Right lobe of liver (tissue), 4 donors: ENCODE measurements at regions not wholly inside any gene's neighbourhood (a gene's known extent, or its start where the extent isn't known, plus 50 kb on each side); places are given as distances from the start of the nearest gene placed in this dataset.

Experiments used
- POLR2A ChIP-seq: fragments of 450-650 bp; IDR thresholded peaks from one replicate; pipeline ENCODE4 v1.6.1; 2017; ENCODE audit warnings: antibody characterized with exemption, mild to moderate bottlenecking
- TF ChIP-seq, protein P1 (sequence below), 4 donors: fragments of 200-600 bp in 3 of 4; fragments of 450-650 bp in 1 of 4; IDR thresholded peaks; one replicate each; pipeline versions ENCODE4 v1.5.1 to v1.8.0; 2016 to 2022; ENCODE audit warnings: antibody characterized with exemption in 4 of 4, mild to moderate bottlenecking in 2 of 4
- donor health status: DM: no; HTN: no; CAD: no.
- donor health status: DM: no; HTN: no; CAD: no.
- donor health status: DM: no; HTN: yes; CAD: no.

DNA sequence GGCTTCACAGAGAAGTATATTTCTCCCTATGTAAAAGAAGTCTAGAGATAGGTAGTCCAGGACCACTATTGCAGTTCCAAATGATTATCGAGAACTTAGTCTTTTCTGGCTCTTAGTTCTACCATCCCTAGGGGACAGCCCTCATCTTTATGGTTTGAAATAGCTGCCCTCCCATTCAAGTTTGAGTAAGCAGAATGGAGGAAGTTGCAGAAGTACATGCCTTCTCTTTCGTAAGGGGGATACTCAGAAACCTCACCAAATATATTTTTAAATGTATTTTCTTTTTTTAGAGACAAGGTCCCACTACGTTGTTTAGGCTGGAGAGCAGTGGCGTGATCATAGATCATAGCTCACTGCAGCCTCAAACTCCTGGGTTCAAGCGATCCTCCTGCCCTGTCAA is 236.8 kb upstream of the RREB1 start:
- TF ChIP-seq, protein P1, sequence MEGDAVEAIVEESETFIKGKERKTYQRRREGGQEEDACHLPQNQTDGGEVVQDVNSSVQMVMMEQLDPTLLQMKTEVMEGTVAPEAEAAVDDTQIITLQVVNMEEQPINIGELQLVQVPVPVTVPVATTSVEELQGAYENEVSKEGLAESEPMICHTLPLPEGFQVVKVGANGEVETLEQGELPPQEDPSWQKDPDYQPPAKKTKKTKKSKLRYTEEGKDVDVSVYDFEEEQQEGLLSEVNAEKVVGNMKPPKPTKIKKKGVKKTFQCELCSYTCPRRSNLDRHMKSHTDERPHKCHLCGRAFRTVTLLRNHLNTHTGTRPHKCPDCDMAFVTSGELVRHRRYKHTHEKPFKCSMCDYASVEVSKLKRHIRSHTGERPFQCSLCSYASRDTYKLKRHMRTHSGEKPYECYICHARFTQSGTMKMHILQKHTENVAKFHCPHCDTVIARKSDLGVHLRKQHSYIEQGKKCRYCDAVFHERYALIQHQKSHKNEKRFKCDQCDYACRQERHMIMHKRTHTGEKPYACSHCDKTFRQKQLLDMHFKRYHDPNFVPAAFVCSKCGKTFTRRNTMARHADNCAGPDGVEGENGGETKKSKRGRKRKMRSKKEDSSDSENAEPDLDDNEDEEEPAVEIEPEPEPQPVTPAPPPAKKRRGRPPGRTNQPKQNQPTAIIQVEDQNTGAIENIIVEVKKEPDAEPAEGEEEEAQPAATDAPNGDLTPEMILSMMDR (IDR thresholded peaks at IDR 0.05): no peak
- TF ChIP-seq POLR2A: no peak
